ENCODE measurements at regions not wholly inside any gene's neighbourhood (a gene's known extent, or its start where the extent isn't known, plus 50 kb on each side); places are given as distances from the start of the nearest gene placed in this dataset.

DNA sequence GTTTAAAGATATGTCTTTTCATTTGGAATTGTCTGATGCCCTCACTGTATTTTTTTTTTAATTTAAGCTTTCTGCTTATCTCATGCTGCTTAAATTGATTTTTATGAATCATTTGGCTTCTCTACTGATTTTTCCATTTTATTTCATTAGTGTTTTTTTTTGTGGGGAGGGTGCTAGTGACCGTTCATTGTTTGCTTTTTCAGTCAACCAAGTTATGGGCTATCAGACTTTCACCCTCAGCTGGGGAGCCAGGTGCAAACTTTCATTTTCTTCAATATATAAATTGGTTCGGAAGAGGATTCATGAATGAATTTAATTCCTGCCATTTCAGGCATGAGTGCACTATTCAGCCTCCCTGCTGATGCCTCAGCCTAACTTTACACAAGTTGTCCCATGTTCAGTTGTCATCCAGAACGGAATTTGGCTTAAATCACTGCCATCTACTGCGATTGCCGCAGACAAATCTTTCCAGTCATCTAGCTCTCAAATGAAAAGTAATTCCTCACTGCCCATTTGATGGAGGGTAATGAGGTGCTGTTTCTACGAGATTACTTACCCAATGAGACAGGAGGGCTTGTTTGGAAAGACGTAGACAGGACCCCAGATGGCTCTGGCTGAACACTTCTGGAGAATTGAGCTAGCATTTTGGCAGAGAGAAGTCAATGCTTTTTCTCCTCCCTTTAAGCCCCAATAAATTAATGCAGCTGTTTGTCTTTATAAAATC, 89.9 kb upstream of the RORA start:
- DNase-seq, result no peak

DNA sequence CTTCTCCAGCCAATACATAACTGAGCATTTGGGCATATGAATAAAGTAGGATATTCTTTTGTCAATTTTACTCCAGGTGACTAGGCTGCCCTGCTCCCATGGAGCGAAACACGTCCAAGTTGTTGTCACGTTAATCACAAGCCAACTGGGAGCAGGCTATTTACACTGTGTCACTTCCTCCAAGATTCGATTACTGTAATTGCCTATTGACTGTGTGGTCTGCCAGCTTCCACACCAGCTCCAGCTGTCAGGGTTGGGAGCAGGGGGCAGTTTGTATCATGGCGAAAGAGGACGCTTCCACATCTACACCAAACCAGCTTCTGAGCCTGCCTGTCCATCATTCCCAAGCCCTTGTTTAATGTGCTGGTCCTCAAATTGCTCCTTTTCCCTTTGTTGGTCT, 89.2 kb upstream of the RORA start:
- DNase-seq, result no peak

DNA sequence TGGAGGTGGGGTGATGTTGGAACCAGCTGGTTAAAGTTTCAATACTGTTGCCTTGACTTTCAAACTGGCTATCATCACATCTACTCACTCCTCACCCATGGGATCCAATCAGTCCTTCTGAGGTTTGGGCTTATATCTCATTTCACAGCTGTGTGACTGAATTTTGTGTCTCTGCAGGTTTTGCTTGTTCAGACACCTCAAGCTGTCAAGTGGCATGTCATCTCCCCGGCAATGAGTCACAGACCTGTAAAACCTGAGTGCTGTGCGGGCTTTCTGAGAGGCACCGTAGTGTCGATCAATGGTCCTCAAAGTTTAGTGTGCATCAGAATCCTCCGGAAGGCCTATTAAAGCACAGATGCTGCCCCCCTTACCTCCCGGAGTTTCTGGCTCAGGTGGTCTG, 86.4 kb upstream of the RORA start:
- no peak for DNase-seq

DNA sequence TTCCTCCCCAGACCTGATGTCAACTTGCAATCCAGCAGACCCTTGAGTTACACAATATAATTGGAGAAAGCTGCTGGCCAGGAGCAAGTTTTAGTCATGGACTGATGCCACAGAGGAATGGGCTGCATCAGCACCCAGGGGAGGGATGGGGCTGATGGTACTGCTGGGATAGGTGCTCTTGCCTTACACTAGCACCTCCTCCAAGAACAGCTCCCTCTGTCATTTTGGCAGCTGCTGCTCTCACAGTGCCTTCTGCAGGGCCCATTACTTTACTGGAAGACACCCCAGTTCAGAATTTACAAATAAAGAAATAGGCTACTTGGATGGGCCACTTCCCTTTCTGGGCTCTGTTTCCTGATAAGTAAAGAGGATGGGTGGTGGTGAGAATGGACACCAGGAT, 85.3 kb upstream of the RORA start:
- DNase-seq, result no peak

DNA sequence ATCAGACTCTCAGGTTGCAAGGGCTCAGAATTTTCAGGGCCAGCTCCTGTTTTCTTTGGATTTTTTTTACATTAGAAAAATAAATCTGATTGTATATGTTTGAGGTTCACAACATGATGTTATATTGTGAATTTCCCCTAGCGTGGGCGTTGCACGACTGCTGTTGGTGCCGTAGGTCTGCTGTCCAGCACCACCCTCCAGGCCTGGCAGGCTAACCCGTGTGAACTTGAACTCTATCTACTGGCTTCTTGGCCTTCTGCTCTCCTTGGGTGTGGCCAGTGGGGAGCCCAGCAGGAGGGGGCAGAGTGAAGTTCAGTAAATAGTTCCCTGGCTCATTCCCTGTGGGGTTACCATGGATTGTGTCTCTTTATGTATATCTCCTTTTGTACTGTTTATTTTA, 80.5 kb upstream of the RORA start:
- DNase-seq, result no peak

DNA sequence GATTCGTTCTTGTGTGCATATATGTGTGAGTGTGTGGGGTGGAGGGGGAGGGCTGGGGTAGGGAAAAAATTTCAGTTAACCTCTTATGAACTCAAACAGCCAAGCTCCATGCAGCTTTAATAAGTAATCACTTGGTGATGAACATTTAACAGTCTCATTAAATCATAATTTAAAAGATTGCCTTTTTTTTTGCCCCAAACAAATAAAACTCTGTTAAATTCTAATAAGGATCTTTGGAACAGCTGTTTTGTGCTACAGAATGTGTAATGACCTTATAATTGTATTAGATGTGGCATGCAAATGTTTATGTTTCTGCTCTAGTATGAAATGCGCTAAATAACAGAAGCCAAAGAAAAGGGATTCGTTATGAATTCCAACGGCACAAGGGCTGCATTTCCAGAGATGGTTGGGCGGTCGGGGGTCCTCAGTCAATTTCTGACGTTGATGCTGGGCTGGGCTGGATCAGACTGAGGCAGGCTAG, 80.0 kb upstream of the RORA start:
- DNase-seq, result no peak

DNA sequence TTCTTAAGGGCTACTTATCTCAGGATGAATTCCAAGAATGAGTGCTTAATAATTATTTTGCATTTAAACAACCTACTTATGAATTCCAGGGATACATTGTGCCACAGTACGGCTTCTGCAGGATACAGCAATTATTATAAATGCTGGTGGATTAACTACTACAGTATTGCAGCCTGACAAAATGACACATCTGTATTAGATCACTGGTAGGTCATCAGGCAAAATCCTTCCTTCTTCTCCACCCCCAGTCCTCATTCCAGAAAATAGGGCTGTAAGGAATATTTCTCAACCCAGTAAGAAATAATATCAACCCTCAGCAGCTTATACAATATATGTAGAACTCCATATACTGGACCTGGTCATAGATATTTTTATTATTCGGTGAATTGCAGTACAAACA, 79.3 kb upstream of the RORA start:
- no peak for DNase-seq

DNA sequence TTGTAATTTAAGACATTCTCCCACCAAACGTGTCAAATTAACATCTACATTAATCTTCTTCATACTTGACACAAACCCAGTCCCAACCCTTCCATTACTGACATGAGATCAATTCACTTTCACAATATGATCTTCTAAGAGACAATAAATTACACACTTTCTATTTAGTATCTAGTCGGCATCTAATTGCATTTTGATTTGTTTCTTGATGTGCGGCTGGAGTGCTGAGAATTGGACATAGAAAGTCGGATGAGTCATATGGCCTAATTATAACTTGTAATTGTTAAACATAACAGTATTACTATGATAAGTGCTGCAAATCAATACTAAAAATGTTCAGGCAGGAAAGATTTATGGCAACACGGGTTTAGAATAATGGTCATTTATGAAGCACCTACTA, 78.4 kb upstream of the RORA start:
- DNase-seq, result no peak

DNA sequence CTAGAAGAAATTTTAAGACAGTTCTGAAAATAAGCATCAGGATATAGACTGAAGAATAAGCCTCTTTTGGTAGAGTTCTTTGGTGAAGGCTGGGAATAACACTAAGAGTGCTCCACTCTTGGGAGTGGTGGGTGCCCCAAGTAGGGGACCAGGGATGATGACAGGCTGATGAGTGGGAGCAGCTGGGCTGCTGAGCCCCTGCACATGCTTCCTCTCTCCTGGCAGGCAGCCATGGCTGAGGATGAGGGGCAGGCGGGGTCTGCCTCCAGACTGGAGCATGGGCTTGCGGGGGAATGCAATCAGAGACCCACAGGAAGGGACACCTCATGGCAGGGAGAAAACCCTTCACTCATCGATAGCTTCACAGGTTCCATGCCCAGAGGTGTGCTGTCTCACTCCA, 72.6 kb upstream of the RORA start:
- no peak for DNase-seq

DNA sequence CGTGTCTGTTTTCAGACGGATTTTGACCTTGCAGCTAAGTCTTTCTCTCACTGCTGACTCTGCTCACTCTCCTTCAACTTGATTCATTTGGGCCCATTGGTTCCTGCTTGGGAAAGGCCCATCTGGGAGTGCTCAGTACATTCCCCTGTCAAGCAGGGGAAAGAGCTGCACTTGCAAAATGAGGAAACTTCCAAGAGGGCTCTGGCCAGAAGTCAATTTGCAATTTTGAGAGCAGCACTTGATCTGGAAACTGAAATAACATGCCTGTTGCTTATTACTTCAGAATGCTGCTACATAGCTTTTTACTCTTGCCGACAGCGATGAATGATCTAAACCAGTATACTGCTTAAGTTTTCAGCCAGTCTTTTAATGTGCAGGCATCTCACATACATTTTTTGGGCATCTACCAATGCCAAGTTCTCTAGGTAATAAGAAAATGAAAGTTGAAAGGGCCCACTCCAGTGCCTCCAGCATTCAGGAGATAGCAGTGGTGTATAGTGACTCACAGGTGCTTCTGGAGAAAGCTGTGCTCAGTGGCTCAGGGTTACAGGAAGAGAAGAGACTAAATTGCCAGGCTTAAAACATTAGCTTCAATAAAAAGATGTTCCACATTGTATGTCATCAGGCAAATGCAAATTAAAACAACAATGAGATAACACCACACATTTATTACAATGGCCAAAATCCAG, 70.1 kb upstream of the RORA start:
- no peak for DNase-seq

DNA sequence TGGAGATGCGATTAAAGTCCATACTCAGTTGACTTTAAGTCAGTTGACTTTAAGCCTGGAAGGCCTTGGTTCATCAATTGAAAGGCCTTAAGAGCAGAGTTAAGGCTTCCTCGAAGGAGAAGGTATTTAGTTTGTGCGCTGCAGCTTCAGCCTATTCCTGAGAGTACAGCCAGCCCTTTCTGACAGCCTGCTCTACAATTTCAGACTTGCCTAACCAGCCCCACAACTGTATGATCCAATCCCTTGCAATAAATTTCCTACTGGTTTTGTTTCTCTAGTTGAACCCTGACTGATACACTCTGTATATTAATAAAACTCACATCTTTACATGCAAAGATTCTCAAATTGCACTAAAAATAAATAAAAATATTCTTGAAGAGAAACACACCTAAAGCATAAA, 66.1 kb upstream of the RORA start:
- no peak for DNase-seq

DNA sequence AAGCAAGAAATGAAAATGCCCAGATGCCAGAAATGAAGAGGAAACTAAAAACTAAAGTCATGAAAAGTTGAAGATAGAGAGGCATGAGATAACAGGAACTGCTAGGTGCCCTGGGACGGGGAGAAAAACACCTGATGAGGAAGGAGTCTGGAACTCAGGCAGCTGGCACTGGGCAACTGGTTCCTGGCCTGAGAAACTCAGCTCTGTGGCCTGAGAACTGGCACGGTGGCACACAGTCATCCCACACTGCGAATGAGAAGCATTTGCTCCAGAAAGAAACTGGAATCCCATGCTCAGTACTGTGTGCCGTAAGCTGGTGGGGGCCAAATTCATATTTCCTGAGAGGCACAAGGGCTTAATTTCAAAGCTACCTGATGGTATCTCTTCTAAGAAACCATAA, 53.6 kb upstream of the RORA start:
- no peak for DNase-seq

DNA sequence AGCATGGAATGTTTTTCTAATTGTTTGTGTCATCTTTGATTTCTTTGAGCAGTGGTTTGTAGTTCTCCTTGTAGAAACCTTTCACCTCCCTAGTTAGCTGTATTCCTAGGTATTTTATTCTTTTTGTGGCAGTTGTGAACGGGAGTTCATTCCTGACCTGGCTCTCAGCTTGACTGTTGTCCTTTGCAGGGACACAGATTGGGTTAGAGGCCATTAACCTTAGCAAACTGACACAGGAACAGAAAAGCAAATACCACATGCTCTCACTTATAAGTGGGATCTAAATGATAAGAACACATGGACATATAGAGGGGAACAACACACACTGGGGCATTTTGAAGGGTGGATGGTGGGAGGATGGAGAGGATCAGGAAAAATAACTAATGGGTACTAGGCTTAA, 52.2 kb upstream of the RORA start:
- no peak for DNase-seq

All from NCI-H226 (cell line).